ENCODE measurements at regions not wholly inside any gene's neighbourhood (a gene's known extent, or its start where the extent isn't known, plus 50 kb on each side); places are given as distances from the start of the nearest gene placed in this dataset.

DNA sequence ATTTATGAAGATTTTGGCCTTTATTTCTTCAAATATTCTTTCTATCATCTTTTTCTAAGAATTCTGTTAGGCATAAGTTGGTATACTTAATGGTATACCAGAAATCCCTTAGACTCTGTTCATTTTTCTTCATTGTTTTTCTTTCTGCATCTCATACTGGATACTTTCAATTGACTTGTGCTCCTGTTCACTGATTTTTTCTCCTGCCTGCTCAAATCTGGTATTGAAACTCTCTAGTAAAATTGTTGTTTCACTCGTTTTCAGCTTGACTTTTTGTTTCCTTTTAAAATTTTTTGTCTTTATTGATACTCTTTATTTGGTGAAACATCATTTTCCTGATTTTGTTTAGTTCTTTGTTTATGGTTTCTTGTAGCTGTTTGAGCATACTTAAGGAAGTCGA lies 243.2 kb downstream of the TRIB2 start:
- Histone ChIP-seq H3F3A (ENCODE audit: control insufficient read depth, insufficient read depth) (no peaks in the 10 kb centered on the region), H3K4me2 (ENCODE audit: low read length) (no peak overlapping the region), H3K79me2 (ENCODE audit: control insufficient read depth, low read length) (no peaks in the 10 kb centered on the region), H3K4me1 (ENCODE audit: control insufficient read depth, low read length) (no peaks in the 10 kb centered on the region), H3K9me2 (replicated peaks; ENCODE audit: control insufficient read depth, low read length) (no peaks in the 10 kb centered on the region), H3K36me3 (ENCODE audit: control insufficient read depth, low read length) (no peaks in the 10 kb centered on the region), H3K27me3 (ENCODE audit: control insufficient read depth, low read length) (0 out of 2 replicates have a peak, but pooled peaks cover 3% of the 10 kb centered on the region), H3K9me3 (ENCODE audit: control insufficient read depth, insufficient read depth, low read length) (no peaks in the 10 kb centered on the region), H3K27ac (ENCODE audit: low read depth, low read length) (no peak overlapping the region), H3K4me3 (ENCODE audit: low read length) (no peak overlapping the region), H4K20me1 (ENCODE audit: control insufficient read depth, insufficient read depth, low read depth, low read length) (no peaks in the 10 kb centered on the region)
- TF ChIP-seq EZH2phosphoT487 (IDR thresholded peaks at IDR 0.05; ENCODE audit: borderline replicate concordance, low read length) (no peak), CTCF (IDR thresholded peaks at IDR 0.05; ENCODE audit: low read depth, low read length, poor library complexity, severe bottlenecking) (no peak)

- no peak overlapping the region for H3K4me3 ChIP-seq (ENCODE audit: low read length)
- H3F3A ChIP-seq (ENCODE audit: control insufficient read depth, insufficient read depth) = no peaks in the 10 kb centered on the region
- H3K4me2 ChIP-seq (ENCODE audit: low read length) = no peak overlapping the region
- no peaks in the 10 kb centered on the region for H3K9me3 ChIP-seq (ENCODE audit: control insufficient read depth, insufficient read depth, low read length)
- 0 out of 2 replicates have a peak, but pooled peaks cover 3% of the 10 kb centered on the region for H3K27me3 ChIP-seq (ENCODE audit: control insufficient read depth, low read length)
- no peak for TF ChIP-seq EZH2phosphoT487 (IDR thresholded peaks at IDR 0.05; ENCODE audit: borderline replicate concordance, low read length)
- no peak for TF ChIP-seq CTCF (IDR thresholded peaks at IDR 0.05; ENCODE audit: low read depth, low read length, poor library complexity, severe bottlenecking)
- no peaks in the 10 kb centered on the region for H4K20me1 ChIP-seq (ENCODE audit: control insufficient read depth, insufficient read depth, low read depth, low read length)
- H3K9me2 ChIP-seq (replicated peaks; ENCODE audit: control insufficient read depth, low read length) = no peaks in the 10 kb centered on the region
- no peaks in the 10 kb centered on the region for H3K36me3 ChIP-seq (ENCODE audit: control insufficient read depth, low read length)
- no peaks in the 10 kb centered on the region for H3K4me1 ChIP-seq (ENCODE audit: control insufficient read depth, low read length)
- H3K27ac ChIP-seq (ENCODE audit: low read depth, low read length) = no peak overlapping the region
- no peaks in the 10 kb centered on the region for H3K79me2 ChIP-seq (ENCODE audit: control insufficient read depth, low read length)
Observed at GRCh38 chr2:12960671-12961070, 243.9 kb downstream of the TRIB2 start.

- no peaks in the 10 kb centered on the region for H3K79me2 ChIP-seq (ENCODE audit: control insufficient read depth, low read length)
- TF ChIP-seq EZH2phosphoT487 (IDR thresholded peaks at IDR 0.05; ENCODE audit: borderline replicate concordance, low read length) = no peak
- no peaks in the 10 kb centered on the region for H3F3A ChIP-seq (ENCODE audit: control insufficient read depth, insufficient read depth)
- no peak overlapping the region for H3K4me2 ChIP-seq (ENCODE audit: low read length)
- no peaks in the 10 kb centered on the region for H3K9me2 ChIP-seq (replicated peaks; ENCODE audit: control insufficient read depth, low read length)
- H3K4me3 ChIP-seq (ENCODE audit: low read length) = no peak overlapping the region
- no peaks in the 10 kb centered on the region for H3K9me3 ChIP-seq (ENCODE audit: control insufficient read depth, insufficient read depth, low read length)
- H3K27me3 ChIP-seq (ENCODE audit: control insufficient read depth, low read length) = no peaks in the 10 kb centered on the region
- no peaks in the 10 kb centered on the region for H3K4me1 ChIP-seq (ENCODE audit: control insufficient read depth, low read length)
- no peak overlapping the region for H3K27ac ChIP-seq (ENCODE audit: low read depth, low read length)
- no peaks in the 10 kb centered on the region for H3K36me3 ChIP-seq (ENCODE audit: control insufficient read depth, low read length)
- no peaks in the 10 kb centered on the region for H4K20me1 ChIP-seq (ENCODE audit: control insufficient read depth, insufficient read depth, low read depth, low read length)
Observed at GRCh38 chr2:12964904-12965539, 248.3 kb downstream of the TRIB2 start.

GRCh38 chr2:12965540-12966269 lies 249.0 kb downstream of the TRIB2 start:
- no peaks in the 10 kb centered on the region for H3K79me2 ChIP-seq (ENCODE audit: control insufficient read depth, low read length)
- no peaks in the 10 kb centered on the region for H3K36me3 ChIP-seq (ENCODE audit: control insufficient read depth, low read length)
- H3F3A ChIP-seq (ENCODE audit: control insufficient read depth, insufficient read depth) = no peaks in the 10 kb centered on the region
- H3K27me3 ChIP-seq (ENCODE audit: control insufficient read depth, low read length) = no peaks in the 10 kb centered on the region
- H3K27ac ChIP-seq (ENCODE audit: low read depth, low read length) = no peak overlapping the region
- TF ChIP-seq CTCF (IDR thresholded peaks at IDR 0.05; ENCODE audit: low read depth, low read length, poor library complexity, severe bottlenecking) (no peak), EZH2phosphoT487 (IDR thresholded peaks at IDR 0.05; ENCODE audit: borderline replicate concordance, low read length) (no peak)
- H3K4me3 ChIP-seq (ENCODE audit: low read length) = no peak overlapping the region
- H4K20me1 ChIP-seq (ENCODE audit: control insufficient read depth, insufficient read depth, low read depth, low read length) = no peaks in the 10 kb centered on the region
- H3K9me3 ChIP-seq (ENCODE audit: control insufficient read depth, insufficient read depth, low read length) = no peaks in the 10 kb centered on the region
- H3K9me2 ChIP-seq (replicated peaks; ENCODE audit: control insufficient read depth, low read length) = no peaks in the 10 kb centered on the region
- H3K4me1 ChIP-seq (ENCODE audit: control insufficient read depth, low read length) = no peaks in the 10 kb centered on the region
- H3K4me2 ChIP-seq (ENCODE audit: low read length) = no peak overlapping the region

All from DOHH2 (cell line).